Left lung (tissue), 4 donors: ENCODE measurements at regions not wholly inside any gene's neighbourhood (a gene's known extent, or its start where the extent isn't known, plus 50 kb on each side); places are given as distances from the start of the nearest gene placed in this dataset.

Source experiments
- ATAC-seq: fragments of 200-7000 bp; cut with Tn5 transposase; one replicate; pipeline ENCODE4 v1.9.1; 2020; ENCODE audit warnings: moderate library complexity
- DNase-seq, 4 donors: peaks; one replicate each; pipeline ENCODE4 v3.0.0-alpha.2; 2013 to 2020
- H3K27ac ChIP-seq, 2 donors: fragments of 200-600 bp; sonication (generic) in 1 of 2; one replicate each; pipeline versions ENCODE4 v1.5.0 to v1.8.0; 2020 to 2021
- H3K27me3 ChIP-seq, 2 donors: fragments of 200-600 bp; sonication (generic) in 1 of 2; one replicate each; pipeline versions ENCODE4 v1.5.0 to v1.8.0; 2020 to 2021
- H3K36me3 ChIP-seq, 2 donors: fragments of 200-600 bp; sonication (generic) in 1 of 2; one replicate each; pipeline versions ENCODE4 v1.5.0 to v1.8.0; 2020 to 2021
- H3K4me1 ChIP-seq, 2 donors: fragments of 200-600 bp; one replicate each; pipeline ENCODE4 v1.8.0; 2021
- H3K4me3 ChIP-seq, 2 donors: fragments of 200-600 bp; sonication (generic) in 1 of 2; one replicate each; pipeline versions ENCODE4 v1.5.0 to v1.8.0; 2020 to 2021; ENCODE audit warnings: mild to moderate bottlenecking in 1 of 2
- H3K9me3 ChIP-seq, 2 donors: fragments of 200-600 bp; sonication (generic) in 1 of 2; one replicate each; pipeline versions ENCODE4 v1.5.0 to v1.8.0; 2020 to 2021
- CTCF ChIP-seq, 2 donors: fragments of 200-600 bp; sonication (generic) in 1 of 2; IDR thresholded peaks; one replicate each; pipeline versions ENCODE4 v1.5.0 to v1.8.0; 2021; ENCODE audit warnings: antibody characterized with exemption in 2 of 2
- intact Hi-C, 2 donors: fragments of 100-400 bp; cut with DNase I; formaldehyde crosslinking; loops; one replicate each; pipeline versions ENCODE4 v1.11.2 to v1.14.2; 2022
- donor health status: DM: no; HTN: yes; CAD: no.
- donor health status: DM: no; HTN: no; CAD: no.

GRCh38 chr15:31275331-31276262 lies 51.0 kb upstream of the KLF13 start:
- H3K9me3 ChIP-seq: no peaks in the 10 kb centered on the region
- peaks cover 0 to 38% of the 10 kb centered on the region in 2 donors for H3K4me1 ChIP-seq
- ATAC-seq (no peak), DNase-seq (no peak)
- intact Hi-C loops: no loop called here
- H3K36me3 ChIP-seq: no peaks in the 10 kb centered on the region
- no peak overlapping the region for H3K4me3 ChIP-seq
- no peak for TF ChIP-seq CTCF (IDR thresholded peaks at IDR 0.05)
- no peak overlapping the region for H3K27ac ChIP-seq
- H3K27me3 ChIP-seq: no peaks in the 10 kb centered on the region

- no peak overlapping the region for H3K27ac ChIP-seq
- DNase-seq (no peak), ATAC-seq (no peak)
- TF ChIP-seq CTCF (IDR thresholded peaks at IDR 0.05): no peak
- H3K27me3 ChIP-seq: no peaks in the 10 kb centered on the region
- no peaks in the 10 kb centered on the region for H3K36me3 ChIP-seq
- no peaks in the 10 kb centered on the region for H3K9me3 ChIP-seq
- peaks cover 0 to 32% of the 10 kb centered on the region in 2 donors for H3K4me1 ChIP-seq
- H3K4me3 ChIP-seq: no peak overlapping the region
- intact Hi-C loops: no loop called here
These were observed 49.9 kb upstream of the KLF13 start for GRCh38 chr15:31276596-31277298.
